MCF 10A (cell line): ENCODE measurements at regions not wholly inside any gene's neighbourhood (a gene's known extent, or its start where the extent isn't known, plus 50 kb on each side); places are given as distances from the start of the nearest gene placed in this dataset.

Source experiments
- BruUV-seq: library from RNA; stranded (reverse); fragments of 400-500 nt; replicated peaks from 2 replicates; lab custom pipeline; 2021; lab: Mats Ljungman, UMichigan
- CTCF ChIA-PET: fragments of 300-600 bp; sonication (Branson Sonifier 250); formaldehyde crosslinking; extraction: SDS; loops from one replicate; lab custom pipeline; 2021; ENCODE audit warnings: antibody characterized with exemption, inconsistent platforms; lab: Yijun Ruan, JAX
- POLR2A ChIA-PET: fragments of 300-600, 350-650 bp; sonication (Branson Sonifier 250); formaldehyde crosslinking; extraction: SDS; loops from one replicate; lab custom pipeline; 2020; ENCODE audit warnings: antibody characterized with exemption, inconsistent platforms; lab: Yijun Ruan, JAX
- DNase-seq: peaks from one replicate; pipeline ENCODE4 v3.0.0-alpha.2; 2018; ENCODE audit not compliant: unreplicated experiment
- H3K27ac Mint-ChIP-seq: one replicate; pipeline ENCODE4 v1.8.0; 2022; ENCODE audit warnings: mild to moderate bottlenecking, low read depth, mixed read lengths; ENCODE audit not compliant: unreplicated experiment
- H3K27me3 Mint-ChIP-seq: one replicate; pipeline ENCODE4 v1.8.0; 2022; ENCODE audit warnings: mixed read lengths; ENCODE audit not compliant: insufficient read depth, unreplicated experiment
- H3K36me3 Mint-ChIP-seq: one replicate; pipeline ENCODE4 v1.8.0; 2022; ENCODE audit warnings: mild to moderate bottlenecking, moderate library complexity, mixed read lengths; ENCODE audit not compliant: insufficient read depth, unreplicated experiment
- H3K4me1 Mint-ChIP-seq: one replicate; pipeline ENCODE4 v1.8.0; 2022; ENCODE audit warnings: mixed read lengths; ENCODE audit not compliant: insufficient read depth, unreplicated experiment
- H3K4me3 Mint-ChIP-seq: one replicate; pipeline ENCODE4 v1.8.0; 2022; ENCODE audit warnings: mild to moderate bottlenecking, moderate library complexity, mixed read lengths; ENCODE audit not compliant: unreplicated experiment
- H3K9me3 Mint-ChIP-seq: one replicate; pipeline ENCODE4 v1.8.0; 2022; ENCODE audit warnings: mixed read lengths; ENCODE audit not compliant: unreplicated experiment
- intact Hi-C: fragments of 100-400 bp; cut with micrococcal nuclease; formaldehyde crosslinking; loops from 2 replicates; pipeline ENCODE4 v1.14.1; 2022
- TF ChIP-seq, protein P1 (sequence below): fragments of 200-600 bp; IDR thresholded peaks from one replicate; pipeline ENCODE4 v1.8.0; 2022; ENCODE audit warnings: antibody characterized with exemption, mild to moderate bottlenecking; ENCODE audit not compliant: unreplicated experiment

DNA sequence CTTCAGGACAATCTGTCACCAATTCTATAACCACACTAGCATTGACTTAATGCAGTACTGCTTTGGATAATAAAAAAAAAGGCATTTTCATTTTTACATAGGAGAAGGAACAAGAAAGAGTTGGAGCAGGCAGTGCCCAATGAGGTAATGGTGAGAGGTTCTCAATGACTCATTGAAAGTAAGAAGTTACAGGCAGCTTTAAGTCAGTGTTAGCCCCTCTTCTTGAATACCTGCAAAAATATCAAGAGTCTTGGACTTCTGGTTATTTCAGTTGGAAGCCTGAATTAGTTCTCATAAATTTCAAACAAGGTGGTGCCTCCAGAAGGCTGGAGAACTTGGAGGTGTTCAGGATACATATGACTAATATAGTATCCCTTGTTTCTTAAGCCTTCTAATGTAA, 422.5 kb downstream of the HTR7 start:
- BruUV-seq: no TSS peak
- no peaks in the 10 kb centered on the region for H3K36me3 Mint-ChIP-seq
- no peak for DNase-seq
- CTCF ChIA-PET: interaction anchor here (0.7 to 2.1 kb wide), 3 partner anchors 16 to 447 kb away, joined by 3 to 4 read pairs (median 4); no protein-coding TSS in a partner anchor
- H3K4me1 Mint-ChIP-seq: peaks cover 4% of the 10 kb centered on the region
- H3K9me3 Mint-ChIP-seq: no peaks in the 10 kb centered on the region
- POLR2A ChIA-PET: no interaction called here
- intact Hi-C loops: loop anchor here (10.0 kb wide), 2 partner anchors 160 to 420 kb away; partner anchors contain the start of gene HTR7
- no peak overlapping the region for H3K27ac Mint-ChIP-seq
- H3K4me3 Mint-ChIP-seq: no peak overlapping the region
- H3K27me3 Mint-ChIP-seq: no peaks in the 10 kb centered on the region
- TF ChIP-seq, protein P1, sequence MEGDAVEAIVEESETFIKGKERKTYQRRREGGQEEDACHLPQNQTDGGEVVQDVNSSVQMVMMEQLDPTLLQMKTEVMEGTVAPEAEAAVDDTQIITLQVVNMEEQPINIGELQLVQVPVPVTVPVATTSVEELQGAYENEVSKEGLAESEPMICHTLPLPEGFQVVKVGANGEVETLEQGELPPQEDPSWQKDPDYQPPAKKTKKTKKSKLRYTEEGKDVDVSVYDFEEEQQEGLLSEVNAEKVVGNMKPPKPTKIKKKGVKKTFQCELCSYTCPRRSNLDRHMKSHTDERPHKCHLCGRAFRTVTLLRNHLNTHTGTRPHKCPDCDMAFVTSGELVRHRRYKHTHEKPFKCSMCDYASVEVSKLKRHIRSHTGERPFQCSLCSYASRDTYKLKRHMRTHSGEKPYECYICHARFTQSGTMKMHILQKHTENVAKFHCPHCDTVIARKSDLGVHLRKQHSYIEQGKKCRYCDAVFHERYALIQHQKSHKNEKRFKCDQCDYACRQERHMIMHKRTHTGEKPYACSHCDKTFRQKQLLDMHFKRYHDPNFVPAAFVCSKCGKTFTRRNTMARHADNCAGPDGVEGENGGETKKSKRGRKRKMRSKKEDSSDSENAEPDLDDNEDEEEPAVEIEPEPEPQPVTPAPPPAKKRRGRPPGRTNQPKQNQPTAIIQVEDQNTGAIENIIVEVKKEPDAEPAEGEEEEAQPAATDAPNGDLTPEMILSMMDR: no peak

DNA sequence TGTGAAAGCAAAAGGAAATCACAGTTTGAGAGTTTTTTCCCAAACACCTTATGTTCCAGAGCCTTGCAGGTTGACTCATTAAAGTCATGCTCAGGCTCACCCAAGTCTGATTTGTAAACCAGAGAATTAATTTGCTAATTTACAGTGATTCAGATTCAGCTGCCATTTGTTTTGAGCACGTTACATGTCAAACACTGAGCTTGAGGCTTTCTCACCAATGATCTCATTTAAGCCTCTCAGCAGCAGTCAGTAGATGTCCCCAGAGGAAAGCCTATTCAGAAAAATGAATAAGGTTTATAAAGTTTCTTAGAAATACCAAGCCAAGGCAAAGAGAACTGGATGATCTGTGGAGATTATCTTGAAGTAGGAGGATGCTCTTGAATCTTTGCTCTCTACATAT, 420.4 kb downstream of the HTR7 start:
- Mint-ChIP-seq H3K9me3 (peaks cover 3% of the 10 kb centered on the region), H3K4me1 (peaks cover 4% of the 10 kb centered on the region), H3K27me3 (no peaks in the 10 kb centered on the region), H3K27ac (peak overlapping the region; percentile 60), H3K4me3 (no peak overlapping the region), H3K36me3 (no peaks in the 10 kb centered on the region)
- intact Hi-C loops: loop anchor here (1.0 to 10.0 kb wide), 3 partner anchors 157 to 417 kb away; partner anchors contain the start of gene HTR7
- no peak for DNase-seq
- CTCF ChIA-PET: interaction anchor here (0.6 to 2.1 kb wide), 6 partner anchors 18 to 642 kb away, joined by 3 to 7 read pairs (median 4); no protein-coding TSS in a partner anchor
- POLR2A ChIA-PET: interaction anchor here (0.5 to 1.0 kb wide), 3 partner anchors 14 to 786 kb away, joined by 3 to 4 read pairs (median 3); no protein-coding TSS in a partner anchor
- TF ChIP-seq, protein P1: no peak
- no TSS peak for BruUV-seq

DNA sequence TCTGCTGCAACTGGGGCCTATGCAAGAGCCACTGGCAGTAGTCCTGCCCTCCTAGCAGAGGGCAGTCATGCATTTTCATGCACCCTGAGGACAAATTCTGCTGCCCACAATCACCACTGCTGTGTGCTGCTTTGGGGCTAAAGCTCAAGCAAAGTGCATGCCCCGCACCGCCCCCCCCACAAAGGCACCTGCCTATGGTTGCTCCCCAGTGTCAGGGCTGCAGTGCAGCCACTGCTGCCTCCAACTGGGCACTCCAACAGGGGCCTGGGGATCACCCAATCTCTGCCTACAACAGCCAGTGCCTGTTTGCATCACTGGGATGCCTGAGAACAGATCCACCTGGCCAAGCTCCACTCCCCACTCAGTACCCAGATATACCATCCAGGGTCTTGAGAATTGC, 417.0 kb downstream of the HTR7 start:
- ChIA-PET CTCF (interaction anchor here (0.7 kb wide), 2 partner anchors 52 to 94 kb away, joined by 3 to 4 read pairs; no protein-coding TSS in a partner anchor), POLR2A (interaction anchor here (0.6 to 1.2 kb wide), 3 partner anchors 67 to 329 kb away, joined by 3 to 4 read pairs (median 3); no protein-coding TSS in a partner anchor)

DNA sequence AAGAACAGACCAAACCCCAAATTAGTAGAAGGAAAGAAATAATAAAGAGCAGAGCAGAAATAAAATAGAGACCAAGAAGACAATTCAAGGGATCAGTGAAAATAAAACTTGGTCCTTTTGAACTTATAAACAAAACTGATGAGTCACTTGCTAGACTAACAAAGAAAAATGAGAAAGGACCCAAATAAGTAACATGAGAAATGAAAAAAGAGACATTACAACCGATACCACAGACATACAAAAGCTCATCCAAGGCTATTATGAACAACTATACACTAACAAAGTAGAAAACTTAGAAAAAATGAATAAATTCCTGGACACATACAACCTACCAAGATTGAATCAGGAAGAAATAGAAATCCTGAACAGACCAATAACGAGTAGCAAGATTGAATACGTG, 414.5 kb downstream of the HTR7 start:
- no TSS peak for BruUV-seq
- no peaks in the 10 kb centered on the region for H3K36me3 Mint-ChIP-seq

More for the DNA sequence above, 417.0 kb downstream of the HTR7 start:
- Mint-ChIP-seq H3K36me3 (no peaks in the 10 kb centered on the region), H3K4me1 (peaks cover 6% of the 10 kb centered on the region), H3K27me3 (no peaks in the 10 kb centered on the region), H3K27ac (no peak overlapping the region), H3K9me3 (peaks cover 15% of the 10 kb centered on the region), H3K4me3 (no peak overlapping the region)
- TF ChIP-seq, protein P1: no peak
- no TSS peak for BruUV-seq
- intact Hi-C loops: no loop called here
- DNase-seq: no peak

More for the DNA sequence above, 414.5 kb downstream of the HTR7 start:
- Mint-ChIP-seq H3K4me1 (peaks cover 11% of the 10 kb centered on the region), H3K27me3 (no peaks in the 10 kb centered on the region), H3K27ac (no peak overlapping the region), H3K4me3 (no peak overlapping the region), H3K9me3 (peaks cover 15% of the 10 kb centered on the region)
- intact Hi-C loops: no loop called here
- TF ChIP-seq, protein P1: no peak
- DNase-seq: no peak
- CTCF ChIA-PET: no interaction called here
- POLR2A ChIA-PET: no interaction called here
